ENCODE measurements at regions not wholly inside any gene's neighbourhood (a gene's known extent, or its start where the extent isn't known, plus 50 kb on each side); places are given as distances from the start of the nearest gene placed in this dataset.
"Not testable (repeated sequence)": the region's sequence is repeated elsewhere in the genome, so short reads cannot be mapped to it uniquely, and the experiment has no call there.

DNA sequence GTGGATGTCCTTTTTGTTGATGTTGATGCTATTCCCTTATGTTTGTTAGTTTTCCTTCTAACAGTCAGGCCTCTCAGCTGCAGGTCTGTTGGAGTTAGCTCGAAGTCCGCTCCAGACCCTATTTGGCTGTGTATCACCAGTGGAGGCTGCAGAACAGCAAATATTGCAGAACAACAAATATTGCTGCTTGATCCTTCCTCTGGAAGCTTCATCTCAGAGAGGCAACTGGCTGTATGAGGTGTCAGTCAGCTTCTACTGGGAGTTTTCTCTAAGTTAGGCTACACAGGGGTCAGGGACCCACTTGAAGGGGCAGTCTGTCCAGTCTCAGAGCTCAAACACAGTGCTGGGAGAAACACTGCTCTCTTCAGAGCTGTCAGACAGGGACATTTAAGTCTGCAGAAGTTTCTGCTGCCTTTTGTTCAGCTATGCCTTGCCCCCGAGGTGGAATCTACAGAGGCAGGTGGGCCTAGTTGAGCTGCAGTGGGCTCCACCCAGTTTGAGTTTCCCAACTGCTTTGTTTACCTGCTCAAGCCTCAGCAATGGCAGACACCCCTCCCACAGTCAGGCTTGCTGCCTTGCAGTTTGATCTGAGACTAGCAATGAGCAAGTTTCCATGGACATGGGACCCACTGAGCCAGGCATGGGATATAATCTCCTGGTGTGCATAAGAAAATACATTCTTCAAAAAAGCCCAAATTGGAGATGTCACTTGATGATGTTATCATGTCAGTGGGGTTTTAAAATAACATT, 99.5 kb downstream of the KDM5D start:
- DNase-seq: no peak

GRCh38 chrY:19637651-19638347, 106.7 kb downstream of the KDM5D start:
- no peak for DNase-seq

DNA sequence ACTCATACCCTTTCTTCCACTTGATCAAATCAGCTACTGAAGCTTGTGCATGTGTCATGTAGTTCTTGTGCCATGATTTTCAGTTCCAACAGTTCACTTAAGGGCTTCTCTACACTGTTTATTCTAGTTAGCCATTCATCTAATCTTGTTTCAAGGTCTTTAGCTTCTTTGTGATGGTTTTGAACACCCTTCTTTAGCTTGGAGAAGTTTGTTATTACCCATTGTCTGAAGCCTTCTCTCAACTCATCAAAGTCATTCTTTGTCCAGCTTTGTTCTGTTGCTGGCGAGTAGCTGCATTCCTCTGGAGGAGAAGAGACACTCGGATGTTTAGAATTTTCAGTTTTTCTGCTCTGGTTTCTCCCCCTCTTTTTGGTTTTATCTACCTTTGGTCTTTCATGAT, 115.6 kb downstream of the KDM5D start:
- DNase-seq: no peak

DNA sequence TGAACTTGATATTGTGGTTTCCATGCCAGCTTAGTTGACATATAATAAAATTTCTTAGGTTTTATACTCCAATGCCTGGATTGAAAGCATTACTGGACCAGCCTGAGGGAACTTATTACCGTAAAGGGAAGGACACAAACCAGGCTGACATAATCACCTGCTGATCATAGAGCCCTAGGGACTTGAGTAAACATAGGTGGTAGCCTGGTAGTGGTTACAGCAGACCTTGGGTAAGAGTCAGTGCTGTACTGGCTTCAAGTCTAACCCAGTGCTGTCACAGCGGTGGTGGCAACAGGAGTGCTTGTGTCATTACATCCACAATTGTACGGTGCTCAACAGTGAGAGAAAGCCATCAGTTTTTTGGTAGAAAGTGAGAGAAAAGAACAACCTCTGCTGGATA, 122.1 kb downstream of the KDM5D start:
- no peak for DNase-seq

DNA sequence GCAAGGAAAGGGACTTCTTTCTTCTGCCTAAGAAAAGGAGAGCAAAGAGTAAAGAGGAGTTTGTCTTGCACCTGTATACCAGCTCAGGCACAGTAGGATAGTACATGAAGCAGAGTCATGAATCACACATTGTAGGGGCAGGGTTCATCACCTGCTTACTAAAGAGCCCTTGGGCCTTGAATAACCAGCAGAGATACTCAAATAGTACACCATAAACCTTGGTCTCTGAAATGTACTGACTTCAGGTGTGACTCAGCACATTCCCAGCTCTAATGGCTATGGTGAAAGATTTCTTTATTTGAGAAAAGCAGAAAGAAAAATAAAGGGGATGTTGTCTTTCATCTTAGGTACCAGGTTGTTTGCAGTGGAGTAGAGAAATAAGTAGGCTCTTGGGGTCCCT, 122.8 kb downstream of the KDM5D start:
- no peak for DNase-seq

- DNase-seq: no peak
Observed at GRCh38 chrY:19601113-19601512, 143.4 kb downstream of the KDM5D start.

DNA sequence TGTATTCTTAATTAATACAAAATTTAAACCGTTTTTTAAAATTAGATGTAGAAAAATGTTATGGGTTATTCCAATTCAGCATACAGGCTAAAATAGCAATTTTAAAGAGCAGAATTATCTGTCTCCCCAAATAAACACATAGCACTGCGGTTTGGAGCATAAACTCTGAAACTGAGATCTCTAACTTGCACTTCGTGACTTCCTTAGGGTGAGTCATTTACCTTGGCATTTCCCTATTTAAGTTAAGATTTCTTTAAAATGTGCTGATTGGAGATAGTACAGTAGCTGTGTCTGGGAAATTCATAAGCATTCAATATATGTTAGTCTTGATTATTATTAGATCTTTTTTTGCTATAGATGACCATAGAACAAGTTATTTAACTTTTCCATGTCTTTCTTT, 143.8 kb downstream of the KDM5D start:
- no peak for DNase-seq

DNA sequence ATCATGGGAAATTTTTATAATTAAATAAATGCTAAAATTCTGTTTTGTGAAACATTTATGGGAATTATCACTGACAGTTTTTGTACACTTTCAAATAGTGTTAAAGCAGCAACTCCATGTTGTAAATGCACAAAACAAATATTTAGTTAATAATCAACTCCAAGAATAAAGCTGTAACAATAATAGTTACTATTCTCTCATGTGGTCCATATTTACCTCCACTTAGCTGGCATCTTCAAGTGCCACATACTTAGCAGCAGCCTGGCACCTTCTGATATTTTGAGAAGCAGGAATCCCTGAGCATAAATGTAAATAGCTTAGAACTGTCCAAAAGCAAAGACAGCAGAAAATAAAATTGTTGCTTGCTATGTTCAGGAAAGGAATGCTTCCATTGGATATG, 154.3 kb downstream of the KDM5D start:
- DNase-seq: no peak

- no peak for DNase-seq
Observed at GRCh38 chrY:19589664-19590063, 154.9 kb downstream of the KDM5D start.

GRCh38 chrY:19587311-19587710, 157.2 kb downstream of the KDM5D start:
- no peak for DNase-seq

GRCh38 chrY:19580990-19581389, 163.5 kb downstream of the KDM5D start:
- DNase-seq: not testable (repeated sequence)

DNA sequence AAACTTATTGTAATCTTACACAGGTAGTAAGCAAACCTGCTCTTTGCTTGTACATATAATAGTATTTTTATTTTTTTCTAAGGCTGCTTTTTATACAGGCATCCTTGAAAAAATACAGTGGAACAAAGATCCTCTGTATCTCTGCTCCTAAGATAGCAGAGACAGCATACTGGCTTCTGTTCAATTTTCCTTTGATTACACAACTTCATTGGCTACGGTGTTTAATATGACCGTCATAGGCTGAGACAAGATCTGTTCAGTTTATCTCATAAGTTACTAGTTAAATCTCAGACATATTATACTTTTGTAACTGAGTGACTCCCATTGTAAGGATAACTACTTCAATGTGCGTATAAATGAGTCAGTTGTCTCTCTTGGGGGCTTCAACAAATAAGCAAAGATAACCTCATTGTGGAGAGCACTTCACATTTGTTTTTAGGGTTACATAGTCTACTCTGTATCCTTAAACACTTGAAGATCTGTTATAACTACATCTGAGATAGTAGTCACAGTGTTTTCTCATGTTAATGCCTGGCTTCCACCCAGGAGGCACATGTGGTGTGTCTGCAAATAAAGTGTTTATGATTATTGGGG, 166.1 kb downstream of the KDM5D start:
- no peak for DNase-seq

DNA sequence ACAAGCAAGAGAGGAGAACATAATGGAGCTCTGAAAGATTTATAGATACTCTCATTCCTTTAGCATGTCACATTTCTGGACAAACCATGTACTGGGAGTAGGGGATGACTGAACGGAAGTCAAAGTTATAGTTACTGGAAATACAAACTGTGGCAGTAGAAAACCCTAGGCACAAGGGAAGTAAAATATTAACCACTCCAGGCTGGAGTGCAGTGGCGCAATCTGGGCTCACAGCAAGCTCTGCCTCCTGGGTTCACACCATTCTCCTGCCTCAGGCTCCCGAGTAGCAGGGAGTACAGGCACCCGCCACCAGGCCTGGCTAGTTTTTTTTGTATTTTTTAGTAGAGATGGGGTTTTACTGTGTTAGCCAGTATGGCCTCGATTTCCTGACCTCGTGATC, 167.3 kb downstream of the KDM5D start:
- DNase-seq: no peak

- no peak for DNase-seq
Observed at GRCh38 chrY:19574939-19575338, 169.6 kb downstream of the KDM5D start.

GRCh38 chrY:19573646-19574045, 170.9 kb downstream of the KDM5D start:
- no peak for DNase-seq

- DNase-seq: no peak
Observed at GRCh38 chrY:19570999-19571398, 173.5 kb downstream of the KDM5D start.

DNA sequence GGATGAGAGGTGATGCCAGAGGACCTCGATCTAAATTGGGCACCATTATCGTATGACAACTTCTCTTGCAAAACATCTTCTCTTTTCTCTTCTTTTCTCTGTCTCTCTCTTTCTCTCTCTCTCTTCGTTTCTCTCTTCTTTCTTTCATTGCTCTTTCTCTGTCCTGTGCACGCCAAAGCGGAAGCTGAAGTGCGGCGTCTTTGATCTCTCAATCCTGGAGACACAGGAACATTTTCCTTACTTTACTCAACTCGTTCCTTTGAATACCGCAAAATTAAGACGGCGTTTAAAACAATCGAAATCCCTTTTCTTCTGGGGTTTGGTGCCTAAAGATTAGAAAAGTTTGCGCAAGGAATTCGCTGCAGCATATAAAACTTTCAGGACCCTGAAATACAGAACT, 176.6 kb downstream of the KDM5D start:
- DNase-seq: no peak

- DNase-seq: peak; percentile 76
Observed at GRCh38 chrY:19567051-19567921, 177.2 kb downstream of the KDM5D start.

DNA sequence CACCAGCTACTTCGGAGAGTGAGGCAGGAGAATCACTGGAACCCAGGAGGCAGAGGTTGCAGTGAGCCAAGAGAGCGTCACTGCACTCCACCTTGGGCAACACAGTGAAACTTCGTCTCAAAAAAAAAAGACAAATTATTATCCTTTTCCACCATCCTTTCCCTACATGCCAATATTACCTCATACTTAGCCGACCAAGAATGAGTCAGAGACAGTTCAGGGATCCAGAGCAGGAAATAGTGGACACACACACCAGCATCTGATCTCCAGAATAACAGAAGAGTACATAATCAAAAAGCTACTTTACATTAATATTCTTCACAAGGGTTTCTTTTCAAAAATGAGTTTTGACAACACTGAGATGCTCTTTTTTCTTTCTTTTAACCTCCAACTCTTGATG, 185.4 kb downstream of the KDM5D start:
- no peak for DNase-seq

GRCh38 chrY:19549671-19550466, 194.7 kb downstream of the KDM5D start:
- DNase-seq: no peak

- DNase-seq: no peak
Observed at GRCh38 chrY:19541475-19542306, 202.8 kb downstream of the KDM5D start.
